Astrocyte of the spinal cord (primary cell): ENCODE measurements at regions not wholly inside any gene's neighbourhood (a gene's known extent, or its start where the extent isn't known, plus 50 kb on each side); places are given as distances from the start of the nearest gene placed in this dataset.

Experiments
- DNase-seq: peaks from one replicate; pipeline ENCODE4 v3.0.0; 2011; ENCODE audit warnings: low read depth, low spot score
- H3K4me3 ChIP-seq: 2 replicates; pipeline ENCODE4 v1.5.1; 2011; ENCODE audit warnings: low read depth, mild to moderate bottlenecking, low read length, moderate library complexity
- in situ Hi-C: cut with HindIII; loops from 2 replicates; pipeline ENCODE4 v1.10.0; 2017; ENCODE audit warnings: low sequenced_read_pairs
- TF ChIP-seq, protein P1 (sequence below): IDR thresholded peaks from 2 replicates; pipeline ENCODE4 v1.5.1; 2012; ENCODE audit warnings: low read depth, mild to moderate bottlenecking, low read length, inconsistent platforms

GRCh38 chr12:89111964-89112363 lies 240.3 kb downstream of the DUSP6 start:
- TF ChIP-seq, protein P1, sequence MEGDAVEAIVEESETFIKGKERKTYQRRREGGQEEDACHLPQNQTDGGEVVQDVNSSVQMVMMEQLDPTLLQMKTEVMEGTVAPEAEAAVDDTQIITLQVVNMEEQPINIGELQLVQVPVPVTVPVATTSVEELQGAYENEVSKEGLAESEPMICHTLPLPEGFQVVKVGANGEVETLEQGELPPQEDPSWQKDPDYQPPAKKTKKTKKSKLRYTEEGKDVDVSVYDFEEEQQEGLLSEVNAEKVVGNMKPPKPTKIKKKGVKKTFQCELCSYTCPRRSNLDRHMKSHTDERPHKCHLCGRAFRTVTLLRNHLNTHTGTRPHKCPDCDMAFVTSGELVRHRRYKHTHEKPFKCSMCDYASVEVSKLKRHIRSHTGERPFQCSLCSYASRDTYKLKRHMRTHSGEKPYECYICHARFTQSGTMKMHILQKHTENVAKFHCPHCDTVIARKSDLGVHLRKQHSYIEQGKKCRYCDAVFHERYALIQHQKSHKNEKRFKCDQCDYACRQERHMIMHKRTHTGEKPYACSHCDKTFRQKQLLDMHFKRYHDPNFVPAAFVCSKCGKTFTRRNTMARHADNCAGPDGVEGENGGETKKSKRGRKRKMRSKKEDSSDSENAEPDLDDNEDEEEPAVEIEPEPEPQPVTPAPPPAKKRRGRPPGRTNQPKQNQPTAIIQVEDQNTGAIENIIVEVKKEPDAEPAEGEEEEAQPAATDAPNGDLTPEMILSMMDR: no peak
- H3K4me3 ChIP-seq: no peak overlapping the region
- no peak for DNase-seq
- in situ Hi-C loops: no loop called here

DNA sequence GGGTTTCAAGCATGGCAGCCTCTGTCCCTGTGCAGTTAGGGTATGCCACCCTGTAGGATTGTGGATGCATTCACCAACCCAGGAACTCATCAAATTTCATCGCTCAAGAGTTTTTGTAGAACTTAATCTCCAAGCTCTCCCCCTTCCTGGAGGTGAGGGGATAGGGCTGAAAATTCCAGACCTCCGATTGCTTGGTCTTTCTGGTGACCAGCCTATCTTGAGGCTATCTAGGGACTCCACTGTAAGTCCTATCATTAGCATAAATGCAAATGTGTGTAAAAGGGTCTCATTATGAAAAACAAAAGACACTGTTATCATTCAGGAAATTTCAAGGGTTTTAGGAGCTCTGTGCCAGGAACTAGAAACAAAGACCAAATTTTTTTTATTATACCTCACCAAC lies 244.0 kb downstream of the DUSP6 start:
- TF ChIP-seq, protein P1: no peak
- DNase-seq: no peak
- in situ Hi-C loops: no loop called here
- H3K4me3 ChIP-seq: no peak overlapping the region

GRCh38 chr12:89106950-89107349 lies 245.4 kb downstream of the DUSP6 start:
- H3K4me3 ChIP-seq: no peak overlapping the region
- in situ Hi-C loops: no loop called here
- no peak for DNase-seq
- TF ChIP-seq, protein P1: no peak

GRCh38 chr12:89105243-89105642 lies 247.1 kb downstream of the DUSP6 start:
- no peak overlapping the region for H3K4me3 ChIP-seq

DNA sequence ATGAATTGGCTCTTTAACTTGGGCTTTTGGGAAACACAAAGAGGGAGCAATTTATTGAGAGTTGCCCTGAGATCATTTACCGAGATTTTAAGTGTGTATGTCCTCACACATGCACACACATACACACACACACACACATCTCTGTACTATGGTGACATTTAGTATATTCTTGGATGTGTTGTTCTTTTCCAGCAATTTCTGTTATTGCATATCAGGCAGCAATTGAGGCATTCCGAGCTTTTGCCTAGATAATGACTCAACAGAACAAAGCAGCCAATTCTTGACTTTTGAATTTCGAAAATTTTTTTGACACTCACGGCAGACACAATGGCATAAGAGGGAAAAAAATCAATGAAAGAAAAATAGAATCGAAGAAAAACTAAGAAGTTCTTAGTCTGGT lies 248.5 kb downstream of the DUSP6 start:
- TF ChIP-seq, protein P1: no peak
- no peak overlapping the region for H3K4me3 ChIP-seq
- in situ Hi-C loops: no loop called here
- DNase-seq: no peak

More at GRCh38 chr12:89105243-89105642, 247.1 kb downstream of the DUSP6 start:
- DNase-seq: no peak
- in situ Hi-C loops: no loop called here
- TF ChIP-seq, protein P1: no peak

- in situ Hi-C loops: no loop called here
- no peak for DNase-seq
- no peak overlapping the region for H3K4me3 ChIP-seq
- TF ChIP-seq, protein P1: no peak
Observed at GRCh38 chr12:89101440-89101839, 250.9 kb downstream of the DUSP6 start.
